Medulla oblongata (tissue), 1 donor: ENCODE measurements at regions not wholly inside any gene's neighbourhood (a gene's known extent, or its start where the extent isn't known, plus 50 kb on each side); places are given as distances from the start of the nearest gene placed in this dataset.

ENCODE experiments used
- DNase-seq: peaks from one replicate; pipeline ENCODE4 v3.0.0-alpha.2; 2015; ENCODE audit errors: extremely low spot score

DNA sequence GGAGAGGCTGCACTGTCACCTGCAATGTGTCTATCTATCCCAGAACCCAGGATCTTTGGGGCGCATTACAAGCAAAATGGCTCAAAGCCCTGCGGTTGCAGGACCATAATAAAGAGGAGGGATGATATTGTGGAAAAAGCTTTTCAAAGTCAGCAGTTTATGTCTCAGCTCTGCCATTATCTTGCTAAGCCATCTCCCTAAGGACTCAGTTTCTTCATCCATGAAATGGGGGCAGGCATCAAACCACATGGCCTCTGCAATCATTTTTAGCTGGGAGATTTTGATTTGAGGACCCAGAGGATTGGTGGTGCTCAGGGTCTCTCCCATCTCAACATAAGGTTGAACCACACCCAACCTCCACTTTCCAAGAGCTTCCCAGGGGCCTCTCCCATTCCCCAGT, 513.8 kb downstream of the MIAT start:
- DNase-seq, result no peak

- DNase-seq, result no peak
Observed at GRCh38 chr22:27173530-27173929, 516.1 kb downstream of the MIAT start.

GRCh38 chr22:27175021-27175838, 517.8 kb downstream of the MIAT start:
- no peak for DNase-seq

GRCh38 chr22:27175974-27176373, 518.6 kb downstream of the MIAT start:
- DNase-seq, result no peak

DNA sequence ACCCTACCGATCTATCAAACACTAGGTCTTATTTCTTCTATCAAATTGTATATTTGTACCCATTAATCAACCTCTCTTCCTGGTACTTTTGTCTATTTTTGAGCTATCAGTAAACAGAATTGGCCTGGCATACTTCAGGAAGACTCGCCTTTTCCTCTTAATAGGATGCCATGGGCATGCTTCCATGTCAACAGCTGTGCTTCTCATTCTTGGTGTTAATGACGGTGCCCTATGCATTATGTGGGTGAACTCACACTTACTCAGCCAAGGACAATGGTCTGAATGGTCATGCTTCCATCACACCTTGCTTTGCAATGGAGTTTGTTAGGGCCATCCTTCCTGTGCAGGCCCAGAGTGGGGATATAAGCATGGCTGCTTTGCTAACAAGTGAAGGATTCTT, 521.8 kb downstream of the MIAT start:
- DNase-seq, result no peak

GRCh38 chr22:27181537-27181936, 524.1 kb downstream of the MIAT start:
- no peak for DNase-seq

DNA sequence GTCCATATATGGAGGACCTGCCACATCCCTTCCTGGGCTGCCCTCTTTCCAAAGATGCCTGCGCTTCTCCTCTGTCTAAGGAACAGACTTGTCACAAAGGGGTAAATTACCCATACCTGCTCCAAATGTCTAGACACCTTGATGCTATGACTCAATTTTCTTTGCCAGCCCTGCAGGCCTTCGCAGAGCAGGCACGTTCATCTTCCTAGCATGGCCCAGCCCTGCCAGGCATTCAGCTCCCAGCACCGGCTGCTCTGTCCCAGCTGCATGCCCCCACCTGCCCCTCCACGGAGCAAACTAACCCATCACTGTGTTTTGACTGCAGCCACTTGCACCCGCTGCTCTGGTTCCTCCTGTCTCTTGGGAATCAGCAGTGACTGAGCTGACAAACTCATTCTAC, 526.1 kb downstream of the MIAT start:
- DNase-seq, result no peak

GRCh38 chr22:27185099-27185709, 527.8 kb downstream of the MIAT start:
- no peak for DNase-seq

DNA sequence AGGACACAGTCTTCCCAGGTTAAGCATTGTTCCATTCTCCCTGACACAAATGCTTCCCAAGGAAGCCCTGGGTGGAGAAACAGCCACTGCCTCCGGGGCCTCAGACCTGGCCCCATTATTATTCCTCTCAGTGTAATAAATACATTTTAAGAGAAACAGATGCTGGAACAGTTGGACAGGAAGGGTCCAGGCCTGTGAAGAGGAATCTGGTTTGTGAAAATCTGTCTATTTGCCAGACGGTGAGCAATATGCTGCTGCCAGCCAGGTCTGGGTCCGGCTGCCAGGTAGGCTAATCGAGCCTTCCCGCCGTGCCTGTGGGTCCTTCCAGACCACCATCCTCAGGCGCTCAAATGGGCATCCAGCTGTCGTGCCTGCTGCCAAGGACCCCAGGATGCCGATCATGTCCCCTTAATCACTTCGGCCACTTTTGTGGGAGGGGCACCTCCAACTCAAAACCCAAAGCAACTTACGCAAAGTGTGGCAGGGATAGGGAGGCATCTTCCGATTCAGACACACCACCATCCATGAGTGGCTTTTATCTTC, 528.4 kb downstream of the MIAT start:
- no peak for DNase-seq

DNA sequence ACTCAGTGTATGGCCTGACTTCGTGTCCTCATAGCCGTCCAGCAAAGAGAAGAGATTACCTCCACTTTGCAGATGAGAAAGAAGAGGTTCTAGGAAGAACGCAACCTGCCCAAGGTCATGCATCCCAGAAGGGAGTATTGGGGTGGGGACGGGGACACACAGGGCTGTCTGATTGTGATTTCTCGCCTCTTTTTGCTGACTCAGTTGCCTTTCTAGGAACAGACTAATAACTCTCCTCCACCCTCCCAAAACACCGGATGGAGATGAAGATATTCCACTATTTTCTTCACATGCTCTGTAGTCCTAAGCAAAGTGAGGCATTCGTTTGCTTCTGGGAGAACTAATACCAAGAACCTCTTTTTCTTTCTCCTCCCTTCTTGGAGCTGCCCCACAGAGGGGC, 529.3 kb downstream of the MIAT start:
- DNase-seq, result no peak

DNA sequence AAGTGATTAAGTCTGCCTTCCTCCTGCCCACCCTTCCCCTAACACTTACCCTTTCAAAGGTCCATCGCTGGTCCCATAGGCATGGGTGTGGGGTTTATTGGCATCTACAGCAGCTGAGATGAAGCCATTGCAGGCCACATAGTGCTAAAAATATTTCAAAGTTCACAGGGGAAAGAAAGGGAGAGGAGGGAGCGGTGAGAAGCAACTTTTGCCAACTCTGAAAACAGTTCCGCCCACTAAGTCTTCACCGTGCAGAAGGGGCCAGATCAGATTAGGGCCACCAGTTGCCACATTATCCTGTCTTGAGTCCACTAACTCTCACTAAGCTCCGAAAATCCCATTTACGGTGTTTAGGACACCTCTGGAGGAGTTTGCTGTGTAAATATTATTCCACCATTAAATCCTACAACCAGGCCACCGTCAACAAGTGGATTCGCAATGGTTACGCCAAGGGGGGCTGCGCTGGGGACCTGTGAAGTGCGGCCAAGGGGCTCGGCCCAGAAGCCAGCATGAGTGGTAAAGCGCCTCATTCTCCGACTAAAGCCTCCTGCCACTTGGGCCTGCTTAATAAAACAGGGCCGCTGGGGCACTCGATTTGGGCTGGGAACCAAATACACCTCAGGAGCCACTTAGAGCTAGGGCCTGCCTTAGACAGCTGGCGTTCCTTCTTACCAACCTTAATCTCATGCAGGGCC, 534.9 kb downstream of the MIAT start:
- no peak for DNase-seq

GRCh38 chr22:27193215-27193614, 535.8 kb downstream of the MIAT start:
- DNase-seq, result no peak

DNA sequence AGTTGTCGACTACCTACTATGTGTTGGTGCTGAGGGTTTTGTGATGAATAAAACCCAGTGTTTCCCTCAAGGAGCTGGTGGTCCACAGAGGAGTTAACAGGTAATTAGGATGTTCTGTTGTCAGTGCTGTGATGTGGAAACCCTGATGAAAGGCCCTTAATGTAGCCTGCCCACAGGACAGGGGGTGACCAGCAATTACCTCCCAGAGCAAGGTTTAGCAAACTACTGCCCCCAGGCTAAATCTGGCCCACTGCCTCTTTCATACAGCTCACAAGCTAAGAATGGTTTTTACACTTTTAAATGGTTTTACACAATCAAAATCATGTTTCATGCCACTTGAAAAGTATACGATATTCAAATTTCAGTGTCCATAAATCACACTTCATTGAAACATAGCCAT, 536.2 kb downstream of the MIAT start:
- DNase-seq, result no peak

- DNase-seq, result no peak
Observed at GRCh38 chr22:27194096-27194748, 536.8 kb downstream of the MIAT start.

- DNase-seq, result no peak
Observed at GRCh38 chr22:27195094-27195493, 537.7 kb downstream of the MIAT start.

DNA sequence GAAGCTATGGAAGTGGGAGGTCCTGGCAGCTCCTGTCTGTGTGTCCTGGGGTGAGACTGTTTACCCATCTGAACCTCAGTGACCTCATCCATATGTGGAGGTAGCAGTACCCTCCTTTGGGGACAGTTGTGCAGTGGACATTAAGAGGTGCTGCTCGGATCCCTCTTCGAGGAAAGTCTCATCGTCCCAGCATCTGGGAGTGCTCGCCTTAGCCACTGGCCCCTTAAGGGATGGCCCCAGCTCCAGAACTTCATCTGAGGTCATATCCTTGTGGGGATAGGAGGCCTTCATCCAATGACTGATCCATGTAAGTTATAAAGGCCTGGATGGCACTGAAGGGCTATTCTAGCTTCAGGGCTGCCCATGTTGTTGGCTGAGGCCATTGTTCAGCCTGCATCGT, 538.1 kb downstream of the MIAT start:
- DNase-seq, result no peak

- no peak for DNase-seq
Observed at GRCh38 chr22:27196606-27197005, 539.2 kb downstream of the MIAT start.

DNA sequence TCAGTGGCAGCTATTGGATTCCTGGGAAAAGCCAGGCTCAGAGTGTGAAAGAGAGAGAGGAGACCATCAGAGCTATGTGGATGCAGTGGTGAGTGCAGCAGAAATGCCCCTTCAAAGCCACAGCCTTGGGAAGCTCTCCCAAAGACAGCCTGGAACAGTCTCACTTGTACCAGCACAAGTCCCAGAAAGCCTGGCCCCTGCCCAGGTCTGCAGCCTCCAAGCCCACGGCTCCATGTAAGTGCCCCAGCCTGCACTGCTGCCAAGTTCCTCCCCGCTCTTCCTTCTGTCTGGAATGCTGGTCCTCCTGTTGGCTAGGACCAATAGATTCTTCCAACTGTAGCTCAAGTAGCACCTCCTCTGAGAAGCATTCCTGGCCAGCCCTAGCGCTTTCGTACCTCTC, 539.7 kb downstream of the MIAT start:
- DNase-seq, result no peak

DNA sequence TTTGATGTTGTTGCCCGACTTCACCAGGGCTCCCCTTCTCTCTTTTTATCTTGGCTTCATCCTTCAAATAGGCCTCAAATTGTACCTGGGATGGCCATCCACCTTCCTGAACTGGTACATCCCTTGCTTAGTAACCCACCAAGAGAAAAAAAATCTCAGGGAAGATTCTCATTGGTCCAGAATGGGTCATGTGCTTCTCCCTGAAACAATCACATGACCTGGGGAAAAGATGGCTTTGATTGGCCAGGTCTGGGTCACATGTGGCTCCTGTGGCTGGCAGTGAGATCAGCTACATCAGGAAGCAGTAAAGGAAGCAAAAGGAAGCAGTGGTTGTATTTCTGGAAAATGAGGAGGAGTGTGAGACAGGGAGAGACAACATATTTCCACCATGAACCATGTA, 540.2 kb downstream of the MIAT start:
- DNase-seq, result no peak

- DNase-seq, result no peak
Observed at GRCh38 chr22:27198518-27199035, 541.2 kb downstream of the MIAT start.

DNA sequence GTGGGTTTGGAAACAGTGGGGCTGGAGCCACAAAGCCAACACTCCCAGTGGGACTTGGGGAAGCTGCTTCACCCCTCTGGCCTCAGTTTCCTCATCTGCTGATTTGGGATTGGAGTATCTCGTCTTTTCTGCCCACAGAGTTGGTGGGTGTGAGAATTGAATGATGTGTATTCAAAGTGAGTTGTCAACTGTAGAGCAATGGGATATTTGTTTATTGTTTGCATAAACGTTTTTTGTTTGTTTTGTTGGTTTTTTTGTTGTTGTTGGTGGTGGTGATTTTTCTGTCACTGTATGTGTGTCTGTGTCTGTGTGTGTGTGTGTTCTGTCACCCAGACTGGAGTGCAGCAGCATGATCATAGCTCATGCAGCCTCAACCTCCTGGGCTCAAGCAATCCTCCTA, 542.0 kb downstream of the MIAT start:
- no peak for DNase-seq

- no peak for DNase-seq
Observed at GRCh38 chr22:27201276-27201675, 543.9 kb downstream of the MIAT start.
